ENCODE measurements at regions not wholly inside any gene's neighbourhood (a gene's known extent, or its start where the extent isn't known, plus 50 kb on each side); places are given as distances from the start of the nearest gene placed in this dataset.
"Not testable (repeated sequence)": the region's sequence is repeated elsewhere in the genome, so short reads cannot be mapped to it uniquely, and the experiment has no call there.

GRCh38 chr3:107217172-107217571 is 160.1 kb upstream of the CCDC54 start:
- TF ChIP-seq Cebpa-rat (IDR thresholded peaks at IDR 0.05), result no peak
- no peak overlapping the region for H3K4me3 ChIP-seq
- H3K4me1 ChIP-seq, result no peaks in the 10 kb centered on the region
- H3K9me3 ChIP-seq, result peaks cover 4% of the 10 kb centered on the region; the same call in 1 of the 2 replicates
- H3K4me2 ChIP-seq, result no peak overlapping the region
- no peaks in the 10 kb centered on the region for H3K27me3 ChIP-seq
- no peaks in the 10 kb centered on the region for H4K20me1 ChIP-seq
- H3K9ac ChIP-seq, result no peak overlapping the region
- H3K27ac ChIP-seq, result no peak overlapping the region
- H3K36me3 ChIP-seq, result no peaks in the 10 kb centered on the region

GRCh38 chr3:107218864-107219269 is 158.4 kb upstream of the CCDC54 start:
- Histone ChIP-seq H3K4me3 (no peak overlapping the region), H3K4me1 (no peaks in the 10 kb centered on the region), H3K27ac (no peak overlapping the region), H4K20me1 (no peaks in the 10 kb centered on the region), H3K27me3 (no peaks in the 10 kb centered on the region), H3K36me3 (no peaks in the 10 kb centered on the region), H3K9me3 (peaks cover 4% of the 10 kb centered on the region; the same call in 1 of the 2 replicates), H3K9ac (no peak overlapping the region), H3K4me2 (no peak overlapping the region)
- TF ChIP-seq Cebpa-rat (IDR thresholded peaks at IDR 0.05), result no peak

- Histone ChIP-seq H3K27me3 (no peaks in the 10 kb centered on the region), H3K9ac (no peak overlapping the region), H3K4me2 (no peak overlapping the region), H3K27ac (no peak overlapping the region), H4K20me1 (no peaks in the 10 kb centered on the region), H3K4me1 (no peaks in the 10 kb centered on the region), H3K9me3 (no peaks in the 10 kb centered on the region), H3K4me3 (no peak overlapping the region), H3K36me3 (no peaks in the 10 kb centered on the region)
- TF ChIP-seq Cebpa-rat (IDR thresholded peaks at IDR 0.05), result no peak
These were observed 156.7 kb upstream of the CCDC54 start for GRCh38 chr3:107220538-107220937.

- no peaks in the 10 kb centered on the region for H3K27me3 ChIP-seq
- no peaks in the 10 kb centered on the region for H3K9me3 ChIP-seq
- no peaks in the 10 kb centered on the region for H4K20me1 ChIP-seq
- no peak overlapping the region for H3K27ac ChIP-seq
- no peak overlapping the region for H3K4me3 ChIP-seq
- H3K4me1 ChIP-seq, result no peaks in the 10 kb centered on the region
- no peak for TF ChIP-seq Cebpa-rat (IDR thresholded peaks at IDR 0.05)
- no peak overlapping the region for H3K9ac ChIP-seq
- no peak overlapping the region for H3K4me2 ChIP-seq
- H3K36me3 ChIP-seq, result no peaks in the 10 kb centered on the region
These were observed 155.4 kb upstream of the CCDC54 start for GRCh38 chr3:107221856-107222255.

GRCh38 chr3:107222907-107223306 is 154.3 kb upstream of the CCDC54 start:
- Histone ChIP-seq H3K27ac (no peak overlapping the region), H3K9me3 (no peaks in the 10 kb centered on the region), H3K9ac (no peak overlapping the region), H3K4me2 (no peak overlapping the region), H3K27me3 (no peaks in the 10 kb centered on the region), H3K4me3 (no peak overlapping the region), H4K20me1 (no peaks in the 10 kb centered on the region), H3K36me3 (no peaks in the 10 kb centered on the region), H3K4me1 (no peaks in the 10 kb centered on the region)
- TF ChIP-seq Cebpa-rat (IDR thresholded peaks at IDR 0.05), result no peak

- H3K27ac ChIP-seq, result no peak overlapping the region
- H3K4me1 ChIP-seq, result no peaks in the 10 kb centered on the region
- no peaks in the 10 kb centered on the region for H3K27me3 ChIP-seq
- no peak for TF ChIP-seq Cebpa-rat (IDR thresholded peaks at IDR 0.05)
- no peaks in the 10 kb centered on the region for H4K20me1 ChIP-seq
- H3K4me2 ChIP-seq, result no peak overlapping the region
- no peak overlapping the region for H3K4me3 ChIP-seq
- no peaks in the 10 kb centered on the region for H3K36me3 ChIP-seq
- no peaks in the 10 kb centered on the region for H3K9me3 ChIP-seq
- H3K9ac ChIP-seq, result no peak overlapping the region
These were observed 153.1 kb upstream of the CCDC54 start for GRCh38 chr3:107224026-107224596.

GRCh38 chr3:107227091-107227490 is 150.1 kb upstream of the CCDC54 start:
- no peak for TF ChIP-seq Cebpa-rat (IDR thresholded peaks at IDR 0.05)
- no peaks in the 10 kb centered on the region for H3K9me3 ChIP-seq
- no peaks in the 10 kb centered on the region for H3K4me1 ChIP-seq
- H3K4me2 ChIP-seq, result no peak overlapping the region
- H3K9ac ChIP-seq, result no peak overlapping the region
- no peaks in the 10 kb centered on the region for H4K20me1 ChIP-seq
- no peaks in the 10 kb centered on the region for H3K27me3 ChIP-seq
- H3K4me3 ChIP-seq, result no peak overlapping the region
- no peak overlapping the region for H3K27ac ChIP-seq
- no peaks in the 10 kb centered on the region for H3K36me3 ChIP-seq

GRCh38 chr3:107233877-107234276 is 143.4 kb upstream of the CCDC54 start:
- not testable (repeated sequence) for H3K27ac ChIP-seq, H3K9ac ChIP-seq, H3K27me3 ChIP-seq, H3K4me2 ChIP-seq, H4K20me1 ChIP-seq, H3K36me3 ChIP-seq, H3K9me3 ChIP-seq, H3K4me1 ChIP-seq, H3K4me3 ChIP-seq

- TF ChIP-seq Cebpa-rat (IDR thresholded peaks at IDR 0.05), result no peak
- Histone ChIP-seq H3K4me2 (peak overlapping the region; percentile 75), H3K4me1 (peaks cover 6% of the 10 kb centered on the region; the same call in 1 of the 2 replicates), H3K36me3 (no peaks in the 10 kb centered on the region), H3K27ac (0 out of 2 replicates have a peak overlapping the region, but pooled peaks have one; percentile 26), H3K9me3 (no peaks in the 10 kb centered on the region), H3K9ac (peak overlapping the region; percentile 51), H3K27me3 (no peaks in the 10 kb centered on the region), H3K4me3 (peak overlapping the region; percentile 62), H4K20me1 (no peaks in the 10 kb centered on the region)
These were observed 141.9 kb upstream of the CCDC54 start for GRCh38 chr3:107235193-107235927.

- Histone ChIP-seq H3K9me3 (no peaks in the 10 kb centered on the region), H3K36me3 (no peaks in the 10 kb centered on the region), H4K20me1 (no peaks in the 10 kb centered on the region), H3K4me2 (peak overlapping the region; percentile 75), H3K4me3 (peak overlapping the region; percentile 62), H3K27me3 (no peaks in the 10 kb centered on the region), H3K4me1 (peaks cover 6% of the 10 kb centered on the region; the same call in 1 of the 2 replicates), H3K9ac (peak overlapping the region; percentile 51; the same call in 1 of the 2 replicates), H3K27ac (no peak overlapping the region)
- TF ChIP-seq Cebpa-rat (IDR thresholded peaks at IDR 0.05), result no peak
These were observed 141.3 kb upstream of the CCDC54 start for GRCh38 chr3:107235928-107236315.

All from BLaER1 (cell line).